ENCODE measurements at regions not wholly inside any gene's neighbourhood (a gene's known extent, or its start where the extent isn't known, plus 50 kb on each side); places are given as distances from the start of the nearest gene placed in this dataset.

DNA sequence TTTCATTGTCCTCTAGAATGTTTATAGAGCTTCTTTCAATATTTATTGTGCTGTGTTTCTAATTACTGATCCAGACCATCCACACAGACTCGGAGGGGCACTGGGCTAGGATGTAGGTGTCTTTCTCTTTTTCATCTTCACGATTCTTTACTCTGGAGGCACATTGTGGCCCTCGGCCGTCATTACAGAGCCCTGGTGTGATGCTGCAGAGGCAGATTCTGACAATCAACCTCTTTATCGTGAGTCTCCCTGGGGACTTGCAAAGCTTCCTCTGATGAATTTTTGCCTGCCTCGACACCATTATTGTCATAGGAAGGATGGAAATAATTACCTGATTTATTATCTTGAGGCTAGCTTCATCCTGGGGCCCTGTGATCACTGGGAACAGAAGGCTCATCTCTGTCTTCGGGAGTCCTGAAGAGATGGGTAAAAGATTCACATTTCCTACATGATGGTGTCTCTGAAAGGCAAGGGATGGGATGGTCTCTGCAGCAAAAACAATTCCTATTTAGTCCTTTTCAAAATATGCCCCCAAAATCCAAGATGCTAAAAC is 89.4 kb downstream of the SEC16B start:
- Histone ChIP-seq H2AFZ (ENCODE audit: low read depth) (no peak overlapping the region), H3K4me1 (ENCODE audit: low read depth, poor library complexity, severe bottlenecking) (no peaks in the 10 kb centered on the region)

DNA sequence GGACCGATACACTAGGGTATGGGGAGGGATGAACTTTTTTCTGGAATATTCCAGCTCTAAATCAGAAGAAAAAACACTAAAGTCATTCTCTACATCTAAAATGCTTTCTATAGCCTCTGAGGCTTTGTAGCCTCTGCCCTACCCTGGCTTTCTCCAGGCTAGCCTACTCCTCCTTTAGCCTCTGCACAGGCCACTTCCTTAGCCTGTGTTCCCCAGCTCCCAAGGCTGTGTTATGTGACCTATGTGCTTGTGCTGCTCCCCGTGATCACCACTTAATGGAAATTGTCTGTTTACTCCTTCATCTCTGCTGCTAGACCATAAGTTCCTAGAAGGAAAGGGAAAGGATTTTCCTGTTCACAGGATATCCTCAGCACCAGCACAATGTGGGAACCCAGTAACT is 92.8 kb downstream of the SEC16B start:
- H4K20me1 ChIP-seq (ENCODE audit: insufficient read depth), result no peaks in the 10 kb centered on the region
- TF ChIP-seq, protein P1, sequence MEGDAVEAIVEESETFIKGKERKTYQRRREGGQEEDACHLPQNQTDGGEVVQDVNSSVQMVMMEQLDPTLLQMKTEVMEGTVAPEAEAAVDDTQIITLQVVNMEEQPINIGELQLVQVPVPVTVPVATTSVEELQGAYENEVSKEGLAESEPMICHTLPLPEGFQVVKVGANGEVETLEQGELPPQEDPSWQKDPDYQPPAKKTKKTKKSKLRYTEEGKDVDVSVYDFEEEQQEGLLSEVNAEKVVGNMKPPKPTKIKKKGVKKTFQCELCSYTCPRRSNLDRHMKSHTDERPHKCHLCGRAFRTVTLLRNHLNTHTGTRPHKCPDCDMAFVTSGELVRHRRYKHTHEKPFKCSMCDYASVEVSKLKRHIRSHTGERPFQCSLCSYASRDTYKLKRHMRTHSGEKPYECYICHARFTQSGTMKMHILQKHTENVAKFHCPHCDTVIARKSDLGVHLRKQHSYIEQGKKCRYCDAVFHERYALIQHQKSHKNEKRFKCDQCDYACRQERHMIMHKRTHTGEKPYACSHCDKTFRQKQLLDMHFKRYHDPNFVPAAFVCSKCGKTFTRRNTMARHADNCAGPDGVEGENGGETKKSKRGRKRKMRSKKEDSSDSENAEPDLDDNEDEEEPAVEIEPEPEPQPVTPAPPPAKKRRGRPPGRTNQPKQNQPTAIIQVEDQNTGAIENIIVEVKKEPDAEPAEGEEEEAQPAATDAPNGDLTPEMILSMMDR (conservative IDR thresholded peaks at IDR 0.05; ENCODE audit: low read depth, low read length), result no peak
- H3K4me1 ChIP-seq (ENCODE audit: low read depth, poor library complexity, severe bottlenecking), result no peaks in the 10 kb centered on the region
- H3K79me2 ChIP-seq (ENCODE audit: insufficient read depth, low read depth), result no peaks in the 10 kb centered on the region
- no peak overlapping the region for H3K4me2 ChIP-seq
- no peak overlapping the region for H2AFZ ChIP-seq (ENCODE audit: low read depth)
- H3K27ac ChIP-seq, result no peak overlapping the region
- H3K4me3 ChIP-seq (IDR thresholded peaks at IDR 0.05; ENCODE audit: insufficient read depth, low read depth, low read length), result no peak overlapping the region
- no peaks in the 10 kb centered on the region for H3K27me3 ChIP-seq (ENCODE audit: insufficient read depth, low read depth)
- no peaks in the 10 kb centered on the region for H3K36me3 ChIP-seq (ENCODE audit: insufficient read depth)
- H3K9ac ChIP-seq, result no peak overlapping the region

More for the DNA sequence above, 89.4 kb downstream of the SEC16B start:
- Histone ChIP-seq H3K9ac (no peak overlapping the region), H3K79me2 (ENCODE audit: insufficient read depth, low read depth) (no peaks in the 10 kb centered on the region), H3K4me2 (no peak overlapping the region), H4K20me1 (ENCODE audit: insufficient read depth) (no peaks in the 10 kb centered on the region), H3K36me3 (ENCODE audit: insufficient read depth) (no peaks in the 10 kb centered on the region), H3K27ac (no peak overlapping the region), H3K4me3 (IDR thresholded peaks at IDR 0.05; ENCODE audit: insufficient read depth, low read depth, low read length) (no peak overlapping the region), H3K27me3 (ENCODE audit: insufficient read depth, low read depth) (no peaks in the 10 kb centered on the region)
- TF ChIP-seq, protein P1 (conservative IDR thresholded peaks at IDR 0.05; ENCODE audit: low read depth, low read length), result no peak

DNA sequence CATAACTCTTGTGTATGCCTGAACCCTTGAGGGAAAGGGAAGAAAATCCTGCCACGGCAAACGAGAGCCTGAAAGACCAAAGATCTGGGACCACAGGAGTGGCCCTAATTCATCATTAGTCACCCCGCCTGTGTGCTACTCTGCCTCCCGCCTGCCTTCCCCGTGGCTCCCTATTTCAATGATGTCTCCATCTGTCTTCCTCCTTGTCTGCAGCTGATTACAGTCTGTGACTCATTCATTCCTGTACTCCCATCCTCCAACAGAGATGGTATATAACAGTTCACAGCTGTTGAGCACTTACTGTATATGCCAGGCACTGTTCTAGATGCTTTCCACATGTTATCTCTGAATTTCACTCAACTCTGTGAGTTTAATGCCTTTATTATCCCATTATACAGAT is 96.6 kb downstream of the SEC16B start:
- H3K27ac ChIP-seq, result no peak overlapping the region

DNA sequence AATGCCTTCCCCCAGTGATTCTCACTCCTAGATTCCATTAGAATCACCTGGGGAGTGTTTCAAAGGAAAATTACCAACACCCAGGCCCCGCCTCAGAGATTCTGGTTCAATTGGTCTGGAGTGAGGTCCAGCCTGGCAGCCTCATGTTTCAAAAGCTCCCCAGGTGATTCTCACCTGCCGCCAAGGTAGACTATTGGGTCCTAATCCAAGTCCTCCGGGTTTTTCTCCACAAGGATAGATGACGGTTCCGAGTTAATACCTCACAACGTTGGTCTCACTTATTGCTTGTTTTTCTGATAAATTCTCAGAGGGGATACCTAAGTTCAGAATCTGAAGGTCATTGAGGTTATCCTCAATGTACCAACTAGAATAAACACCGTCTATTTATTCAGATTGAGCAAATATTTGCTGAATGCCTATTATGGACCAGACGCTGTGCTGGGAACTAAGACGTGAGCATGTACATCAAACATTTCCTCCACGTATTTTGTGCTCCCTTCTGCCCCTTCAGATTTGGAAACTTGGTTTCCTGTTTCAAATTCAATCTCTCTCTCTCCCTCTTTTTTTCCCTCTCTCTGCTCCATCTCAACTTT is 97.5 kb downstream of the SEC16B start:
- no peak overlapping the region for H2AFZ ChIP-seq (ENCODE audit: low read depth)
- H3K4me2 ChIP-seq, result no peak overlapping the region
- H3K4me3 ChIP-seq (IDR thresholded peaks at IDR 0.05; ENCODE audit: insufficient read depth, low read depth, low read length), result no peak overlapping the region
- no peaks in the 10 kb centered on the region for H3K27me3 ChIP-seq (ENCODE audit: insufficient read depth, low read depth)
- no peak overlapping the region for H3K9ac ChIP-seq
- H4K20me1 ChIP-seq (ENCODE audit: insufficient read depth), result no peaks in the 10 kb centered on the region
- no peak overlapping the region for H3K27ac ChIP-seq
- TF ChIP-seq, protein P1 (conservative IDR thresholded peaks at IDR 0.05; ENCODE audit: low read depth, low read length), result no peak
- H3K4me1 ChIP-seq (ENCODE audit: low read depth, poor library complexity, severe bottlenecking), result no peaks in the 10 kb centered on the region
- H3K36me3 ChIP-seq (ENCODE audit: insufficient read depth), result no peaks in the 10 kb centered on the region
- no peaks in the 10 kb centered on the region for H3K79me2 ChIP-seq (ENCODE audit: insufficient read depth, low read depth)

More for the DNA sequence above, 96.6 kb downstream of the SEC16B start:
- Histone ChIP-seq H3K27me3 (ENCODE audit: insufficient read depth, low read depth) (no peaks in the 10 kb centered on the region), H3K4me1 (ENCODE audit: low read depth, poor library complexity, severe bottlenecking) (no peaks in the 10 kb centered on the region), H3K79me2 (ENCODE audit: insufficient read depth, low read depth) (no peaks in the 10 kb centered on the region), H2AFZ (ENCODE audit: low read depth) (no peak overlapping the region), H3K36me3 (ENCODE audit: insufficient read depth) (no peaks in the 10 kb centered on the region), H3K4me3 (IDR thresholded peaks at IDR 0.05; ENCODE audit: insufficient read depth, low read depth, low read length) (no peak overlapping the region), H4K20me1 (ENCODE audit: insufficient read depth) (no peaks in the 10 kb centered on the region), H3K9ac (no peak overlapping the region), H3K4me2 (no peak overlapping the region)
- TF ChIP-seq, protein P1 (conservative IDR thresholded peaks at IDR 0.05; ENCODE audit: low read depth, low read length), result no peak
